GM18870 (cell line): ENCODE measurements at regions not wholly inside any gene's neighbourhood (a gene's known extent, or its start where the extent isn't known, plus 50 kb on each side); places are given as distances from the start of the nearest gene placed in this dataset.

Source experiments
- ATAC-seq: cut with Tn5 transposase; IDR thresholded peaks from one replicate; pipeline ENCODE4 v1.9.1; 2021; ENCODE audit warnings: moderate library complexity; ENCODE audit not compliant: unreplicated experiment

GRCh38 chr1:78415165-78415564 lies 75.6 kb upstream of the PTGFR start:
- no peak for ATAC-seq

- no peak for ATAC-seq
Observed at GRCh38 chr1:78419309-78419708, 71.5 kb upstream of the PTGFR start.

- ATAC-seq: no peak
Observed at GRCh38 chr1:78420181-78420580, 70.6 kb upstream of the PTGFR start.

- no peak for ATAC-seq
Observed at GRCh38 chr1:78420688-78421087, 70.1 kb upstream of the PTGFR start.

GRCh38 chr1:78424720-78425119 lies 66.1 kb upstream of the PTGFR start:
- ATAC-seq: no peak

GRCh38 chr1:78426408-78426807 lies 64.4 kb upstream of the PTGFR start:
- ATAC-seq: no peak

- no peak for ATAC-seq
Observed at GRCh38 chr1:78427506-78427905, 63.3 kb upstream of the PTGFR start.

- ATAC-seq: no peak
Observed at GRCh38 chr1:78432016-78432415, 58.8 kb upstream of the PTGFR start.

GRCh38 chr1:78434351-78434750 lies 56.4 kb upstream of the PTGFR start:
- no peak for ATAC-seq

- no peak for ATAC-seq
Observed at GRCh38 chr1:78436961-78437360, 53.8 kb upstream of the PTGFR start.

- ATAC-seq: no peak
Observed at GRCh38 chr1:78437396-78437795, 53.4 kb upstream of the PTGFR start.

- ATAC-seq: no peak
Observed at GRCh38 chr1:78437941-78438340, 52.8 kb upstream of the PTGFR start.

- no peak for ATAC-seq
Observed at GRCh38 chr1:78440381-78440793, 50.4 kb upstream of the PTGFR start.
